GM06990 (cell line): ENCODE measurements at regions not wholly inside any gene's neighbourhood (a gene's known extent, or its start where the extent isn't known, plus 50 kb on each side); places are given as distances from the start of the nearest gene placed in this dataset.

ENCODE experiments used
- DNase-seq: peaks from one replicate; pipeline ENCODE4 v3.0.0-alpha.2; 2011; ENCODE audit not compliant: insufficient read length; ENCODE audit errors: extremely low read depth
- H3K27me3 ChIP-seq: replicated peaks from 2 replicates; pipeline ENCODE4 v1.6.0; 2011; ENCODE audit warnings: low read length; ENCODE audit not compliant: control insufficient read depth, insufficient read depth
- H3K36me3 ChIP-seq: 2 replicates; pipeline ENCODE4 v1.5.1; 2011; ENCODE audit warnings: low read length; ENCODE audit not compliant: control insufficient read depth, insufficient read depth
- H3K4me3 ChIP-seq: replicated peaks from 2 replicates; pipeline ENCODE4 v1.5.1; 2011; ENCODE audit warnings: low read depth, mild to moderate bottlenecking, control low read depth, low read length
- TF ChIP-seq, protein P1 (sequence below): IDR thresholded peaks from 2 replicates; pipeline ENCODE4 v1.5.1; 2011; ENCODE audit warnings: low read length, control low read depth, mild to moderate bottlenecking, inconsistent platforms; ENCODE audit not compliant: insufficient read depth, poor library complexity, severe bottlenecking

DNA sequence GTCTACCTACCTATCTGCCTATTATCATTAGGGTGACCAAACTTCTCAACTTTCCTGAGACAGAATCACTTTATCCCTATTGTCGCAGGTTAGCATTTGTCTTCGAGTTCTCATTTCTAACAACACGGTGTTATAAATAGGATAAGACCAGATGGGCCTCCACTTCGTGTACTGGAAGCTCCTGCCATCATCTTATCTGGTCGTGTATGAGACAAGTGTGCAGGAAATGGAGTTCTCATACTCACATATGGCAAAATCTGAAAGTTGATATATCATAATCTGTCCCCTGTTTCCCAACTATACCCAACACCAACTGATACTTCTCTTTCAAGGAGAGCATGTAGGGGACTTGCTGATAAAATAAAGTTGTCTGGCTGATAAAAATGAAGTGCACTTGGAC lies 287.4 kb upstream of the FOXK1 start:
- no peak overlapping the region for H3K4me3 ChIP-seq
- H3K27me3 ChIP-seq, result no peaks in the 10 kb centered on the region
- no peaks in the 10 kb centered on the region for H3K36me3 ChIP-seq
- TF ChIP-seq, protein P1, sequence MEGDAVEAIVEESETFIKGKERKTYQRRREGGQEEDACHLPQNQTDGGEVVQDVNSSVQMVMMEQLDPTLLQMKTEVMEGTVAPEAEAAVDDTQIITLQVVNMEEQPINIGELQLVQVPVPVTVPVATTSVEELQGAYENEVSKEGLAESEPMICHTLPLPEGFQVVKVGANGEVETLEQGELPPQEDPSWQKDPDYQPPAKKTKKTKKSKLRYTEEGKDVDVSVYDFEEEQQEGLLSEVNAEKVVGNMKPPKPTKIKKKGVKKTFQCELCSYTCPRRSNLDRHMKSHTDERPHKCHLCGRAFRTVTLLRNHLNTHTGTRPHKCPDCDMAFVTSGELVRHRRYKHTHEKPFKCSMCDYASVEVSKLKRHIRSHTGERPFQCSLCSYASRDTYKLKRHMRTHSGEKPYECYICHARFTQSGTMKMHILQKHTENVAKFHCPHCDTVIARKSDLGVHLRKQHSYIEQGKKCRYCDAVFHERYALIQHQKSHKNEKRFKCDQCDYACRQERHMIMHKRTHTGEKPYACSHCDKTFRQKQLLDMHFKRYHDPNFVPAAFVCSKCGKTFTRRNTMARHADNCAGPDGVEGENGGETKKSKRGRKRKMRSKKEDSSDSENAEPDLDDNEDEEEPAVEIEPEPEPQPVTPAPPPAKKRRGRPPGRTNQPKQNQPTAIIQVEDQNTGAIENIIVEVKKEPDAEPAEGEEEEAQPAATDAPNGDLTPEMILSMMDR, result no peak
- no peak for DNase-seq

DNA sequence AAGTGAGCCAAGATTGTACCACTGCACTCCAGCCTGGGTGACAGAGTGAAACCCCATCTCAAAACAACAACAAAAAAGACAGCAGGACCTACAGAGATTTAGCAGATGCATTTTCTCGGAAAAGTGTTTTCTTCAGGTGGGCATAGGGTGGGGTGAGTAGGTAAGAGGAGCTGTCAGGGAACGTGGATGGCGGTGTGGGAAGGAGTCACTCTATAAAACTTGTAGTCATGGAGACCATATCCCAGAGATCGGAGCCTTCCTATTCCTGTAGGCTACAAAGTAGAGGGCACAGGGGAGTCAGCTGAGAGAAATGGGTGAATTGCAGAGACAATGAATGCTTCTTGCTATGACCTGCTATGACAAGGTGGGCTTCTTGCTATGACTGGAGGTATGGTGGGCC lies 283.0 kb upstream of the FOXK1 start:
- TF ChIP-seq, protein P1, result no peak
- Histone ChIP-seq H3K4me3 (no peak overlapping the region), H3K27me3 (no peaks in the 10 kb centered on the region), H3K36me3 (no peaks in the 10 kb centered on the region)
- DNase-seq, result no peak

DNA sequence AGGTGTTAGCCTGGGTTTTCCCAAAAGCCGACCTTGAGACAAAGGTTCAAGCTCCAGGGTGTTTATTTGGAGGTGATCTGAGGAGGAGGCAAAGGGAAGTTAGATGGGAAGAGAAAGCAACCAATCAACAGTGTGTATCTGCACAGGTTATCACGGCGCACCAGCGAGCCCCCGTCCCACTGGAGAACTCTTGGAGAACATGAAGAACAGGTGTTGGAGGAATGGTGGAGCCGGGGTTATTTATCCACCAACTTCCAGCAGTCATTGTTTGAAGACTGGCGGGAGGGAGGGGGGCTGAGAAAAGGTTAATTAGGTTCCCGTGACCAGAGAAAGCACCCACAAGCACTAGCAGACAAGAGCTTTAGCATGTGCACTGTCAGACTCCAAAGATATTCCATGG lies 282.5 kb upstream of the FOXK1 start:
- TF ChIP-seq, protein P1, result no peak
- H3K27me3 ChIP-seq, result no peaks in the 10 kb centered on the region
- DNase-seq, result no peak

DNA sequence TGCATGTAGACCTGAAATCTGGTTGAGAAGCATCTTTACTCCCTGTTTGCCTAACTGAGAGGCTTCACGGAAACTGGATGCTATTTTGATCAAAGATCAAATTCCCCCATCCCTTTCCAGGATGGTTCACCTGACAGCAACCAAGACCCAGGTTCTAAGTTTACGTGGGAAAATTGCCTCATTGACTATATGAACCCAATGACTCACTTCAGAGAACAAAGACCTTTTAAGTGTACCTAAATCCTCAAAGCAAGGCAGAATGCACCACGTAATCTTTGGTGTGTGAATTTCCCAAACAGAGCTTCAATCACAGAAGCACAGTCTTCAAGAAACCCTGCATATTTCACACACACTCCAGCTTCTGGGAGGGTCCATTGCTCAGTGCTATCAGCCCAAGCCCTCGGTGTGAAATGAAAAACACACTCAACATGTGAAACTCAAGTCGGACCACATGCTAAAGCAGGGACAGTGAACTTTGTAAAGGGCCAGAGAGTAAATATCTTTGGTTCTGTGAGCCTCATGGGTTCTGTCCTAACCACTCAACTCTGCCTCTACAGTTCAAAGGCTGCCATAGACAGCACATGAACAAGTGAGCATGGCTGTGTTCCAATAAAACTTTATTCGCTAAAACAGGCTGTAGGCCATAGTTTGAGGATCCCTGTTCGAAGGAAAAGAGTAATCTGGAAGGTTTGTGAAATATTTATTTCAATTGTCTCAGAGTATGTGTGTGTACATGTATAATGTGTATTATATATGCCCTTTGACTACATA lies 275.6 kb upstream of the FOXK1 start:
- TF ChIP-seq, protein P1, result no peak
- H3K4me3 ChIP-seq, result no peak overlapping the region
- DNase-seq, result no peak
- no peaks in the 10 kb centered on the region for H3K36me3 ChIP-seq
- H3K27me3 ChIP-seq, result no peaks in the 10 kb centered on the region

More for the DNA sequence above, 282.5 kb upstream of the FOXK1 start:
- H3K36me3 ChIP-seq, result no peaks in the 10 kb centered on the region
- H3K4me3 ChIP-seq, result no peak overlapping the region

DNA sequence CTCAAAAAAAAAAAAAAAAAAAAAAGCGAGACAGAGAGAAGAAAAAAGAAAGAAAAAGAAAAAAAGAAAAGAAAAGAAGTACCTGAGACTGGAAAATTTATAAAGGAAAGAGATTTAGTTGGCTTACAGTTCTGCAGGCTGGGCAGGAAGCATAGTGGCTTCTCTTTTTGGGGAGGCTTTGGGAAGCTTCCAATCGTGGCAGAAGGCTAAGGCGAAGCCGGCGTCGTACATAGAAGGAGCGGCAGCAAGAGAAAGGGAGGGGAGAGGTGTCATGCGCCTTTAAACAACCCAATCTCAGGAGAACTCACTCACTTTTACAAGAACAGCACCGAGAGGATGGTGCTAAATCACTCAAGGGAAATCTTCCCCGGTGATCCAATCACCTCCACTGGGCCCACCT lies 272.1 kb upstream of the FOXK1 start:
- Histone ChIP-seq H3K36me3 (no peaks in the 10 kb centered on the region), H3K4me3 (no peak overlapping the region), H3K27me3 (no peaks in the 10 kb centered on the region)
- DNase-seq, result no peak
- TF ChIP-seq, protein P1, result no peak

DNA sequence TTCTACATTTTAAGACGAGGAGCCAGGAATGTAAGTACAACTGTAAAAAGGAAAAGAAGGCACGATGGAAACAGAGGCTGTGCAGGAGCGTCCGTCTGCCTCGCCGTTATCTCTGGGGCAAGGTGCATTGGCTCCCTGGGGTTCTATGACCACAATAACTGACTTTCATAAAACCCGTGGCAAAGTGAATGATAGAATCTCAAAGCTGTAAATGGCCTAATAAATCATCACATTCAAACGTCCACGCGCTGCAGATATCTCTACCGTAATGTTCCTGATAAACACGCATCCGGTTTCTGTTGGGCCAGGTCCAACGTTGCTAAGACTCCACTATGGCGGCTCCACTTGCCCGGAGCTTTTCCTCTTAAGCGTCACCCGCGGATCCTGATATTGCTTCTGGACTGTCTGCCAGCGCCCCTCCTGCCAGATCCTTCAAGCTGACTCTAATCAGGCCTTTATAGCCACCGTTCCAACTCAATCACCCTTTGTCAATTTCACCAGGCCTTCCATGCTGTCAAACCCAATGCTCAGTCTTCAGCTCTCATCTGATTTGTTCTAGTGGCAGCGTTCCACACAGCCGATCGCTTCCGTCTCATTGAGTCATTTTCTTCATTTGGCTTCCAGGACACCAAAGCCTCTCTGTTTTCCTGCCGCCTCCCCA lies 265.6 kb upstream of the FOXK1 start:
- no peaks in the 10 kb centered on the region for H3K27me3 ChIP-seq
- DNase-seq, result no peak
- H3K36me3 ChIP-seq, result no peaks in the 10 kb centered on the region
- TF ChIP-seq, protein P1, result no peak
- no peak overlapping the region for H3K4me3 ChIP-seq
